Inferior parietal cortex (tissue), 1 donor: ENCODE measurements at regions not wholly inside any gene's neighbourhood (a gene's known extent, or its start where the extent isn't known, plus 50 kb on each side); places are given as distances from the start of the nearest gene placed in this dataset.

ENCODE experiments used
- DNase-seq: peaks from one replicate; pipeline ENCODE4 v3.0.0-alpha.2; 2016; ENCODE audit errors: extremely low spot score

DNA sequence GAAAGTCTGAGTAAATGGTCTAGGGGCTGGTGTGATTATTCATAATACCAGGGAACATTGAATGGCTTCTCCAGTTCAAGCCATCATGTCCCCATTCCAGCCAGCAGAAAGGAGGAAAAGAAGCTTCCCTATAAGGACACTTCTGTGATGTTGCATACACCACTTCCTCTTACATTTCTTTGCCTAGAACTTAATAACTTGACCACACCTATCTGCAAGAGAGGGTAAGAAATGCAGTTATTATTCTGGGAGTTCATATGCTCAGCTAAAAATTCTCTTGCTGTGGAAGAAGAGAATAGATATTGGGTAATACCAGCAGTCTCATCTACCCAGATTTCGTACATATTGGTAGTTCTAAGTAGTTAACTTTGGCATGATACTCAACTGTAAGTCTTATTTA lies 166.1 kb downstream of the SLC28A3 start:
- no peak for DNase-seq

DNA sequence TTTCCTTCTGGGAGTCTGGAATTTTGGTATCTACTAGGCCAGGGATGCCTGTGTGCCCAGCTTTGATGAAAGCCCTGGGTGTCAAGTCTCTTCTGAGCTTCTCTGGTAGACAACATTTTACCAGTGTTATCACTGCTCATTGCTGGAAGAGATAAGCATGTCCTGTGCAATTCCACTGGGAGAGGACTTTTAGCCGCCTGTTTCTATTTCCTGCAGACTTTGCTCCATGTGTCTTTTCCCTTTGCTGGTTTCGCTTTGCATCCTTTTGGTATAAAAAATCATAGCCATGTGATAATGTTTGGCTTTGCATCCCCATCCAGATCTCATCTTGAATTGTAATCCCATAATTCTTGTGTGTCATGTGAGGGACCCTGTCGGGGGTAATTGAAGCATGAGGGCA lies 163.2 kb downstream of the SLC28A3 start:
- no peak for DNase-seq

DNA sequence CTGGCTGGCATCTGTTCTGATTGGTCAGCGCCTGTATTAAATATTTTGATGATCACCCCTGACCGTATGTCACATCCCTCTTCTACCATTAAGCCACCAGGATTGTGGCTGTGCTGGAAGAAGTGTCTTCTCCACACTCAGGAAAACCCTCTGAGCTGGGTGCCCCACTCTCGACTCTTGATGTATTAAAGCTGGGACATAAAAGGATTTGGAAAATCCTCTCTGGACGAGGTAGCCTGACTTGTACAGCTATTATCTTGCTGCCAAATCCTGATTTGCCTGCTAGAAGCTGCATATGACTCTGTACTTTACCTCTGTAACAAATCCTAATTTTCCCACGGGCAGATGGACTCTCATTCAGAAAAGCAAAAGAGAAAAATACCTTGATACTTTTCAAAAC lies 161.0 kb downstream of the SLC28A3 start:
- DNase-seq, result no peak

DNA sequence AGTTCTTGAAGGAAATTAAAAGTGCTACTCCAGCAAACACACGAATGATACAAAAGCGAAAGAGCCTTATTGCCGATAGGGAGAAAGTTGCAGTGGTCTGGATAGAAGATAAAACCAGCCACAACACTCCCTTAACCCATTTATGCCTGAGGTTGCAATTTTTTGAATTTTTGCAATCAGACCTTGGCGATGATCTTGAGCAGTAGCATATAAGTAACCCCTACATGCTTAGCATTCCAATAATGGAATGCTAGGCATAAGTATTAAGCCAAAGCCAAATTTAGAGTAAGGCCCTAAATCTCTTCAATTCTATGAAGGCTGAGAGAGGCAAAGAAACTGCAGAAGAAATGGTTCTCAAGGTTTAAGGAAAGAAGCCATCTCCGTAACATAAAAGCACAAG lies 153.5 kb downstream of the SLC28A3 start:
- DNase-seq, result no peak

DNA sequence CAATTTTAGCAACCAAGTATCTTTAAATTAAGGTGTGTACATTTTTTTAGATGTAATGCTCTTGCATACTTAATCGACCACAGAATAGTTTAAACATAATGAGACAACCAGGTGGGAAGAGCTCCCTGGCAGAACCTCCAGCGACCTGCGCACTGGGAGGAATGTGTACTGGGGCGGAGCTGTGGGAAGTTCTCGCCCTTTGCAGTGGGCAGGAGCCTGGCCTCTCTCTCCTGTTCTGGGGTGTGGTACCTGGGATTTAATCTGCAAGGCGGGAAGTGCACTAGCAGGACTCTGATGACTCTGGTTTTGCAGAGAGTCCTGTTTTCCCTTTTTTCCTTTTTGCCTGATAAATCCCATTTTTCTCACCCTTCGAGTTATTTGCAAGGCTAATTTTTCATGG lies 150.7 kb downstream of the SLC28A3 start:
- no peak for DNase-seq

DNA sequence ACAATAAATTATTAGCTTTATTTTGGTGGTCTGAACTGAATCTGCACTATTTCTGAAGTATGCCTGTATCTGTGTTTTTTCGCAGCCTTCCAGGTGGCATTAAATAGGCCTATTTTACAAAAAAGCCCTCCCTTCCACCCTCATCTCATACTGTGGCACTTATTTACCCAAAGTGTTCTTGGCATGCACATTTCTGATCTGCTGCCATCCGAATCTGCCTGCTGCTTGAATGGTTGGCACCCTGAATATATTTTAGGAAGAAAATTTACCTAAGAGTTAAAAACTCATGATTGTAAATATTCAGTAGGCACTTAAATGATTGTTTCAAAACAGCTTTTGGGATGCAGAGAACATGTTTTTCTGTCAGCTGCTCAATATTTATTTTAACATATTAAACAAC lies 150.1 kb downstream of the SLC28A3 start:
- DNase-seq, result no peak

DNA sequence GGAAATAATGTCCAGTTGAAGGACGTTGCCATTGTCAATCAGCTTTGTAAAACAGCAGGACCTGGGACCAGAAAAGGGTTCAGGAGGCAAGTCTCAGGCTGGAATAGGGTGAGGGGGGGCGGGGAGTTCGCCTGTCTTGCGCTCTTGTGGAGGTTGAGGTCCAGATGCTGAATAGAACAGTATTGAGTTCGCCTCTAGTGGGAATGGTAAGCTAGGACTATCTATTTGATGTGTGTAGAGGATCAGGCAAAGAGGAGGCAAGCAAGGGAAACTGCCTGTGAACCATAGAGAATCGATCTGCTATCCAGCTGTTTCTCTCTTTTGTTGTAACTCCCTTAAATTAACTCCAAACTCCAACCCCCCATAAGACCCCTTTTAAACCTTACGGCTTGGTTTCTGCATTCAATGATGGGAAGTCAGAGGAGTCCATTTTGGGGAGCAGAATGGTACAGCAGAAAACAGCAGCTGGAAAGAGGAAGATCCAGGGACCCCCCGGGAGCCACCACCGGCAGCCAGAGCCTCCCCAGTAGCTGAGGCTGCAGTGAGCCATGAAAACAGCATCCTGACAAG lies 133.7 kb downstream of the SLC28A3 start:
- DNase-seq, result no peak

DNA sequence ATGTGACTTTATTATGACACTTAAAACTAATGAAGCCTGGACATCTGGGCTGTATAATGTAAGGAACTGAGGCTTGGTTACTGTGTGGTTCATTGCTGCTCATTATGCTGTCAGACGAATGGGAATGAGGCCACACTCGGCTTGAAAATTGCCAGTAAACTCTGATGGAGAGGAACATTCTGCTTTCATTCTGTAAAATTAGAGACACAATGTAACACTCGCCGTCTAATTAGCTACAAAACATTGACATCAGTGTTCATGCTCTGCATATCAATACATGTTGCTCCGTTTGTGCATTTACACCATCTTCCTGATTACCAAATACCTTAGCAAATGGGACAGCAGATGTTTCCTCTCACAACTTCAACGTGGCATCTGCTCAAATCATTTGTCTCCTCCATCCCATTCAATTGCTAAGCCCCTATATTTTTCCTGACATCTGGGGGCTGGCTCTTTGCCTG lies 133.0 kb downstream of the SLC28A3 start:
- DNase-seq, result peak; percentile 39

DNA sequence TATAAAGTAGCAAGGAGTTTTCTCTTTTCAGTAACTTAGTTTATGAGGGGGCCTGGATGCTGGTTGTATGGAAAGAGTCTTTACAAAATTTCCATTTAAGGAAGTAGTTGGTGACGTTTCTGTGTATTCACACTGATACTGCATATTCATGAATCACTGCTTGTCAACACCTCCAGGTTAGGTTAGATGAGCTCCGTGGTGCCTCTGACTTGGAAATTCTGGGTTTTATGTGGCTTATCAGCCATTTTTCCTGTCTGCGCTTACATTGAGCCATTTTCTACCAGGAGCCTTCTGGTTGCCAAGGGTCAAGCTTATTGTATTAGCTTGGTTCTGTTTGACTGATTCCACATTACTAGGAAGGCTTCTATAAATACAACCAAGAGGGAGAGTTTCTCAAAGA lies 128.3 kb downstream of the SLC28A3 start:
- DNase-seq, result no peak

DNA sequence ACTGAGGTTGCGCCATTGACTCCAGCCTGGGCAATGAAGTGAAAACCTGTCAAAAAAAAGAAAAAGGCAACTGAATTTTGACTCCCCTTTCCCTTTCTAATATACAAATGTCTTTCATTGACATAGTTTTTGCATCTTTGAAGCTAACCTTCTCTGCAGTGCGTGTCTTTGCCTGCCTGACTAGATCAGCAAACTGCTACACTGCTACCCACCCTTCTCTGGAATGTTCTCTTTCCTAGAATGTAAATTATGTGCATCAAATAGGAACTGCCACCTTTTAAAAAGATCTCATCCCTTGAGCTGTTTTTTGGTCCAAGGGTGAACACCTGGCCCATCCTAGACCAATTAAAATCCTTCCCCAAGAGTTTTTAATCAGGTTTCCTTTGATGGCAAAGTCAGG lies 127.6 kb downstream of the SLC28A3 start:
- DNase-seq, result no peak

DNA sequence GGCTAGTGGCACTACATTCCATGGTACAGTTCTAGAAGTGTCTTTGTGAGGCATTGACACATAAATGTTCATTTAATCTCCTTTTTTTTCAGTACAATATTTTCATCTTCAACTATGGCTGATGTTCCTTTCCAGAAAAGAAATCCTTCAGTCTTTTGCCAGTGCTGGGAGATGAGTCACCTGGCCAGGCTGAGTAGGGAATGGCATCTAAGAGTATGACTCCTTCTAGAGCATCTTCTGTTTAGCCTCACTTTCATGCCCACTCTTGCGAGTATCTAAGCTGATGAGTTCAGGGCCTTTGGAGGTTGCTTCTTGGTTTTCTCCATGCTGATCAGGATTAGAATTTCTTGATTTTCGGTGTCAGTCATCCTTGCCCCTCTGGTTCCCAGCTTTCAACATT lies 124.4 kb downstream of the SLC28A3 start:
- DNase-seq, result no peak

DNA sequence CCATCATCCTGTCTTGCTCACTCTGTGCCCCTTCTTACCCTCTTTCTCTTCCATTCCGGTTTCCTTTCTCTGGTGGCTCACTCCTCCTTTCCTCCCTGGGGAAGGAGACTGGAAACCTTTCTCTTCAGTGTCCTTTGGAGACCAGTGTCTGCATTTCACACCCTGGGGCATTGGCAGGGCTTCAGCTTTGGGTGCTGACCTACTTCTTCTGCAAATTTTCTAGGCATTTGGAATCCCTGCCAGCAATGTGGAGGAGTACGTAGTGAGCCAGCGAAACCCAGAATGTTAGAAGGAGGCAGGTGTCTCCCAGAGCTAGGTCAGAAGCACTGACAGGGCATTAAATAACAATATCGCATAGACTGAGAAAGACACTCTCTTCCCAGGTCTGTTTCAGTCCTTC lies 122.2 kb downstream of the SLC28A3 start:
- DNase-seq, result no peak

DNA sequence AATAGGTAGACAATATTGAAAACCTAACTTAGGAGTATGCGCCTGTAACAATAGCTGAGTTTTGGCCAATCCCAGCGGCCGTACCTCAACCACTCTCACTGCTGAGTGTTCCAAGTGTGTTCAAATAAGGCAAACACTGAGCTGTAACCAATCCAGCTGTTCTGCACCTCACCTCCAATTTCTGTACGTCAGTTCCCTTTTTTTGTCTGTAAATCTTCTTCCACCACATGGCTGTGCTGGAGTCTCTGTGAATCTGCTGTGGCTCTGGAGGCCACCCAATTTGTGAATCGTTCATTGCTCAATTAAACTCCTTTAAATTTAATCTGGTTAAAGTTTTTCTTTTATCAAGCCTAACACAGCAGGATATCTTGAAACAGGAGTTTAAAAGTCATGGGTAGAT lies 116.3 kb downstream of the SLC28A3 start:
- no peak for DNase-seq
